Stimulated activated CD4-positive, alpha-beta T cell treated with anti-CD3 and anti-CD28 coated beads, Interleukin-4, amount 100 ng/mL, for 48 hours (primary cell): ENCODE measurements at regions not wholly inside any gene's neighbourhood (a gene's known extent, or its start where the extent isn't known, plus 50 kb on each side); places are given as distances from the start of the nearest gene placed in this dataset.

Source experiments
- DNase-seq, 2 donors: peaks; one replicate each; pipeline ENCODE4 v3.0.0-alpha.2; 2020; ENCODE audit warnings: low read depth in 2 of 2

DNA sequence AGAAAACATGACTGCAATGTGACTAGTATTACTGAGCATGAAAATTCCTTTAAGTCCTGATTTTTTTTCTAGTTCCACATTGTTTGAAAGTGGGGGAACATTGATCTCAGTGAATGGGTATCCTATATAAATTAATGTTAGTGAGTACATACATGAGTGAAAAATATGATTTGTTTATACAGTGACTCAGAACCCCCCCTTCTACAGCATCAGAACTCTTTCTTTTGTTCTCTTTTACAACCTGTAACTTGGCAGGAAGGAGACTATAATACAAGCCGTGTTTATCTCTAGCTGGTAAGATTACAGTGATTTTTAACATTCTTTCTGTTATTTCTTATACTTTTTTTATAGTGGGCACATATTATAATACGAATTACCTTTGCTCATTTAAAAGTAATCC lies 384.7 kb downstream of the PDCD6IP start:
- DNase-seq: no peak

DNA sequence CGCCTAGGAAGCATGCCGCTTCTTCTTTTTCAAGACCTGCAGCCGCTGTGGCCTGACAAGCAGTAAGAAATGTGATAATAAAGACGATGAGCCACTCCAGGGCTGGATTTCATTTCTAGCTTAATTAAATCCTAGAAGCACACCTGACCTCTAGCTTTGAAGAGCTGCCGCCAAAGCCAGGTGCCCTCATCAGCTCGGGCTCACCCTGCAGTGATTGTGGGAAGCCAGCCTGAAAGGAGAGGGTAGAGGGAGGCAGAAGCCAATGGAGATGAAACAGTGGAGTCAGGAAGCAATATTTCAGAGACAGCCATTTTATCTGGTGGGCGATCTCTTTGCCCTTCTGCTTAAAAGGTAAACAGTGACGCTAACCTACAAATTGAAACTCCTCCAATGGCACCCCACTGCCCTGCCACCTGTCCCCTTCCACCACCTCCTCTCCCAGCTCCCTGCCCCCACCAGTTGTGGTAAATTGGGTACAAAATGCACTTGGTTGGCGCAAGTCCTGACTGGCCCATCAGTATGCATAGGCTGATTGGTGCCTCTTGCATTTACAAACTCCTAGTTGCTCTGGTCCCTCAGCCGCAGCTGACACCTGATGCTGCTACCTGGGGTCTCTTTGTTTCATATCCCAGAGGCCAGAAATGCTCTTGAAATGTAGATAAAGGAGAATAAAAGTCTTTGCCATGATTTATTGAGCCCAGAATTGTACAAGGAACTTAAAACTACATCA lies 385.3 kb downstream of the PDCD6IP start:
- no peak for DNase-seq

DNA sequence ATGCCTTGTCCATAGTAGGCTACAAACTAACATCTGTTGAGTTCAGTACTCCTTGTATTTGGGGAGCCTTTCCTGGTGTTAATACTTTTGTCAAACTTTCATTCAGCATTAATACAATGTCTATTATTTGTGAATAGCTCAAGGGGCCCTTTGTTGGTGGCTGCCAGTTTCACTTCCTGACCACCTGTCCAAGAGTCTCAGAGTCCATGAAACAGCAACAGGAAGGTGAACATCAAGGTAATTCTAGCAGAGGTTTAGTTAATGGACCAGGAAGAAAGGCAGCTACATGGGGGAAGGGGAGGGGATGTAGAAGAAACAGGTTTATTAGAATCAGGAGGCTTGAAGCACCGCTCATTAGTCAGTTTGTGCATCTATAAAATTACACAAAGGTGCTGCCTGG lies 386.9 kb downstream of the PDCD6IP start:
- DNase-seq: no peak

DNA sequence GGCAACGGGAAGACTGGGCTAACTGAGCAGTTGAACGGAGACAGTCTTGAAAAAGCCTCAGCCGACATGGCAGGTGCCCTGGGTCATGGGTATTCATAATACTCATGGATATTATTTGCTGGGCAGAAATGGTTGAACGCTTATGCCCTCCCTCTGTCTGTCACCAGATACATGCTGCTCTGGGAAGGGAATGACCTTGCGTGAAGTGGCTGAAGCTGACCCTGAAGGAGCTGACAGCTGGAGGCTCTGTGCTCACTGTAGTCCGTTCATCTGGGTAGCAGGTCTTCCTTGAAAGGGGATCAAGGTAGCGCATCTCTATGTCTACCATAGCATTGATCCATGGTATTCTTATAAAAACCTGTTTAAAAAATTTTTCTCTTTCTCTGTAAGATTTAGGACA lies 390.7 kb downstream of the PDCD6IP start:
- no peak for DNase-seq

DNA sequence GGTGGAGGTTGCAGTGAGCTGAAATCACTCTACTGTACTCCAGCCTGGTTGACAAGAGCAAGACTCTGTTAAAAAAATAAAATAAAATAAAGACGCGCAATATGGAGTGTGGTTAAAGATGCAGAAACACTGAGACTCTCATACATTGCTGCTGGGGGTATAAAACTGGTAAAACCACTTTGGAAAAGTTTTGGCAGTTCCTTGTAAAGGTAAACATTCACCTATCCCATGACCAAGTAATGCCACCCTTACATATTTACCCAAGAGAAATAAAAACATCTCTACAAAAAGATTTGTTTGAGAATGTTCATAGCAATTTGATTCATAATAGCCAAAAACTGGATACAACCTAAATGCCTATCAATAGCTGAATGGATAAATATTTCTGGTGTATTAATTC lies 398.5 kb downstream of the PDCD6IP start:
- DNase-seq: no peak

DNA sequence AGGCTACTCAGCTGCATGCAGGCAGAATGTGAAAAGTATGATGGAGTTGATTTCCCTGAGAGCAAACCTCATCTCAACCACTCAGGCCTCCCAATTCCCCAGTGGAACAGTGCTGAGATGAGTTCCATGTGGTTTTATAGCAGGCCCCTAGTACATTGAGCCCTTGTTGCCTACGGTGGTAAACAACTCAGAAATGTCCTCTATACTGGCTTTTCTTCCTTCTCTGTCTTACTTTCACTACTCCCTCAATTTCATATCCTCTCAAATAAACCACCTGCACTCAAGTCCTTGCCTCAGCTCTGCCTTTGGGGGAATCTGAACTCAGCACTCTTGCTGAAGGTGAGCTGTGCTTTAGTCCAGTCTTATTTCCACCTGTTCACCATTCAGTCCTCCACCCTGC lies 399.9 kb downstream of the PDCD6IP start:
- no peak for DNase-seq

DNA sequence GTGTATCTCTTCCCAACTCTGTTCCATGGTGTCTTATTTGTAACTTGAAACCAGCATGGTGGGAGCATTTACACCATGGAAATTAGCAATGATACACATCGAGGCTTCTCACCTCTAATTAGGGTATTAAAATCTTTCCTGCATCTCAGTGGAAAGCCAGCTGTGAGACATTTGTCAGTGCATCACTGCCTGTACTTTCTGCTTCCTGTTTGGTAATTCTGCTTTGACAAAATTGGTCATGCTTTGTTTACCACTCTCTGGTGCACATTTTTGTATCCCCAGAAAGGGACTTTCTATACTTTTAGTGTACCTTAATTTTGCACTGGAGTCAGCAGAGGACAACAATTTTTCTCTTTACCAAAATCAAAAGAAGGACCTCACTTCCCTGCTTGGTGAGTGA lies 402.1 kb downstream of the PDCD6IP start:
- DNase-seq: no peak

DNA sequence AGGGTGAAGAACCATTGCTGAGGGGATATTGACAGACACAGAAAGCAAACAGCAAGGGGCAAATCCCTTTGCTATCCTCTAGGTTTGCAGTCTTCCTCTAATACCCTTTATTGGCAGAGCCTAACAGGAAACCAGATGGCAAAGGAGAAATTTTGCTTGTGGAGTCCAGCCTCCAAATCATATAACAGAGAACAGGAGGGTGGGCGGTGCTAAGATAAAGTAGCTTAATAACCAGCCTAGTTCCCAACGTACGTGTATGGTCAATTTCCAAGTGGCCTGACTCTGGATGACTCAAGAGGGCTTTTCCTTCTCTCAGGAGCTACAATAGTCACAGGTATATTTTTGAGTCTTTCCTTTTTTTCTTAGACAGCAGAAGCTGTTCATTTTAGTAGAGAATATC lies 404.5 kb downstream of the PDCD6IP start:
- no peak for DNase-seq

DNA sequence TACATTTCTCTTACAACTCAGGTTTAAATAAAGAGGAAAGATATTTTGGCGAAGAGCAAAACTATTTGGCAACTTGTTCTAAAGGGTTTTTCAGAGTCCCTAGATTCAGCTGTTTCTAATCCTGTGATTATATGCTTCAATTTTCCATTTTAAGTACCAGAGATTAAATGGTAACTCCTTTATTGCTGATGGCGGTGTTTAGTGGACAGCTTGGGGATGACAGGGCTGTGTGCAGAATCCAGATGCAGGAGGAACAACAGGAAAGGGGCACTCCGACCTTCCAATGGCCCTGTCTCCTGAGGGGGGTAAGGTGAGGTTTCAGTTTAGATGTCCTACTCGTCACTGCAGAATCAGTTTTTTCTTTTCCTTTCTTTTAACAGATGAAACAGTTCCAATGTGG lies 405.0 kb downstream of the PDCD6IP start:
- DNase-seq: no peak

DNA sequence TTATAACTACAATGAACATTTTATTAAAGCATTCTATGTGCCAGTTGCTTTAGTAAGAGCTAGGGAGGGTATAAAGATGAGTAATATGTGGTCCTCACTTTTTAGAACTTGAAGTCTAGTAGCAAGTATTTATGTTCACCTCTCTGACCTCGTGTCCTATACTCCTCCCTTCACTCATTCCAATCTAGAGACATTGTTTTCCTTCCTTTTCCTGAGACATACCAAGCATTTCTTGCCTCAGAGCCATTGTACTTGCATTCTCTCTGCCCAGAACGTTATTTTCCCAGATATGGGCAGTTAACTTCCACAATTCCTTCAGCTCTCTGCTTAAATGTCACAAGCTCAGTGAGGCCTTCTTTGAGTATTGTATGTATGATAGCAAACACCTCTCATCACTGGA lies 408.6 kb downstream of the PDCD6IP start:
- DNase-seq: no peak

DNA sequence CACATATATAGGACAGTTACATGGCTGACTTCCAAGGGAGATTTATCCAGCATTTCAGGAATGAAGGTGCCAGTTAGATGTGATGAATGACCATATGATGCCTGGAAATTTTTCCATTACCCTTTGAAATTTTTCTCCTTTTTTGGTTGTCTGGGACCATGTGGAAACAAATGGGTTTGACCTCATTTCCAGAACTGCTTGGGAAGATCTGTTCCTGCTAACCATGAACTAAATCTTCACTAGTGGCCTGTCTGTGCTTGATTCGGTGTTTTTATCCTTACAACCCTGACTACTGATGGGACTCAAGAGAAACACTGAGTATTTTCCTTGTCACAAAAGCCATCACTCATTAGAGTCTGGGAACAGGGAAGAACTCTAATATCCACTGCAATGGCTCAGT lies 409.4 kb downstream of the PDCD6IP start:
- no peak for DNase-seq

DNA sequence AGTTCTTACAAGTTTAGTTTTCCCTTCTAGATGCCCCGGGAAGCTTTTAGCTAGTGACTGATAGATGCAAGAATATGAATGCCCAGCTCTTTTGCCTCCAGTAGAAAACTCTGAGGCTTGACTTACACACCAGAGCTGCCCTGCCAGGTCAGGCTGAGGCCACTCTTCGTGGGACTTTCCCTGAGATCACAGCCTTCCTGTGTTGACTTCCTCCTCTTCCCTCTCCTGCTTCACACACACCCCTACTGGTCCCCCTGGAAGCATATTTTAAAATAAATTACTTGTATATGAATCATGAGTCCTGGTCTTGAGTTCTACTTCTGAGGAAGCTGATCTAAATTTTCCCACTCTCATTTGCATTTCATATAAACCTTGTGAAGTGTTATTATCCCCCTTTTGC lies 413.7 kb downstream of the PDCD6IP start:
- no peak for DNase-seq

DNA sequence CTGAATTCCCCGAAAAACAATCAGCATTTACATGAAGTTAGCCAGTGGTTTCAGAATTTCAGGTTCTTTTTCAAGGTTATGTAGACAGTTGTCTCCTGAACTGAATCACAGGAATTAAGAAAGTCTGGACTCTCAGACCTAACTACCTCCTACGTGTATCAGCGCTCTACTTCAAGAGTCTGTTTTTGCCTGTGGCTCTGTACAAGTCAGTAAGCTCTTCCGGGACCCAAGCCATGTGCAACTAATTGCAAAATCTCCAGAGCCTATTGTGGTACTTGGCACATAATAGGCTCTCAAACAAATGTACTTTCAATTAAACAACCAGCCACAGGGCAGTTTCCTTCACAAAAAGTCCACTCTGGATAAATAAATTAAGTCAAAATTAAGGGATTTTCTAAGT lies 414.2 kb downstream of the PDCD6IP start:
- no peak for DNase-seq

DNA sequence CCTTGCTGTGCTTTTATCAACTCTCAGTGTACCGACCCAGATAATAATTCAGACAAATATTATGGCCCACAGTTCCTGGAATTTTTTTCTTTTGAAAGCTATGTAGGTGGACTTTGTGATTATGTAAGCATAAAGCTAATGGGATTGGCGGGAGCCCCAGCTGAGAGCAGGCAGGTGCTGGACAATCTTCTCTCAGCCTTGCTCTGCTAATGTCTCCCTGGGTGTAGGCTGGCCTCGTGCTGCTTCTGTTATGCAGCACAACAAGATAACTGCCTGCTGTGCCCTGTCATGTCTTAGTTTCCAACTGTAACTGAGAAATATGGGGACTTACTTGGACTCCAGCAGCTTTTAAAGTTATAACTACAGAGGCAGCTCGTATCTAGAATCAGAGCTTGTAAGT lies 415.0 kb downstream of the PDCD6IP start:
- DNase-seq: no peak

DNA sequence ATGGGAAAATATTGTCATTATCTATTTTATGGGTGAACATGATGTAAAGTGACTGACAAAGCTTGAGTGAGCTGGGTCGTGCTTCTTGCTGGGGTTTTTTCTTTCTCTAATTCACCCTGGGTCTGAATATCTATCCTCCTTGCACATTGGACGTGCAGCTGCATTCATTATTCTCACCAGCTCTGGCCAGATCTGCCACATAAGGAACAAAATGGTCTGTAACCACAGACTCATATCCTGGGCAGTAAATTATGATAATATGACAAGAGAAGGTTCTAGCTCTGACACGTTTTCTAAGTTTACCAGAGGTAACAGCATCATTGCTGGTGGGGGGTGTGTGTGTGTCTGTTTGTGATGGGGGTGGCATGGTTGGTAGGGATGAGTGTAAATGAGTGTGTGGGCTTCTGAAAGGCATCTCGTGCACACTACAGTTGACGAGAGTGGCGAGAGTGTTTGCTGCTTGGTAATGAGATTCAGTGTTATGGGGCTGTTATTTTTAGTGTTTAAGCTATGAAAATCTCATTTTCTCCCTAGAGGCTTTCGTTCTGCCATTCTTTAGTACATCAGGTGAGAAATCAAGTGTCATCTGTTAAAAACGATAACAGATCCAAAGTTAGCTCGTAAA lies 418.4 kb downstream of the PDCD6IP start:
- no peak for DNase-seq

DNA sequence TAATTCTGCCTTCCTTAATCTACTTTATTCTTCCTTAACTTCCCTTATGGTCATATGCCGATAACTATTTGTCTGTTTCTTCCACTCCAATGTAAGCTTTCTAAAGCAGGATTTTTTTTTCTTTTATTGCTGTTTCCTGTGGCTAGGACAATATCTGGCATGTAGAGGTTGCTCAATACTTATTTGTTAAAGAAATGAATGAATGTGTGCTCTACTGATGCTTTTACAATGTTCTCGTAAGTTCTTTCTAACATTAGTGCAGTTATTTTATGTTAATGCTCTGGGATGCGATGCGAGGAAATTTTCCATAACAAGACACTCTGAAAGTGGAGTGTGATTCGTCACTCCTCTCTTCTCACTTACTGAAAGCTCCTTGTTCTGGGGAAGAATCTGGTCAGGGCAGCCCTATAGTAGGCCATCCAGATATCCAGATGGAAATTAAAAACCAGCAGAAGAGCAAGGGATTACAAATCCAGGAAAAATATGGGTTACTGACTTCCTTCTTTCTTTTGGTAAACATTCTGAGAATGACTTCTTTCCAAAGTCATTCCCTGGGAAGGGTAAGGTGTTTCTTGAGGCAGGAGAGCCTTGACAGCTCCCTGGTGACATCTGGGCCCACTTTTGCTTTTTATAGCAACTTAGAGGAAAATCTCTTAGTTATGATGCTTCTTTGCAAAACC lies 420.4 kb downstream of the PDCD6IP start:
- no peak for DNase-seq

DNA sequence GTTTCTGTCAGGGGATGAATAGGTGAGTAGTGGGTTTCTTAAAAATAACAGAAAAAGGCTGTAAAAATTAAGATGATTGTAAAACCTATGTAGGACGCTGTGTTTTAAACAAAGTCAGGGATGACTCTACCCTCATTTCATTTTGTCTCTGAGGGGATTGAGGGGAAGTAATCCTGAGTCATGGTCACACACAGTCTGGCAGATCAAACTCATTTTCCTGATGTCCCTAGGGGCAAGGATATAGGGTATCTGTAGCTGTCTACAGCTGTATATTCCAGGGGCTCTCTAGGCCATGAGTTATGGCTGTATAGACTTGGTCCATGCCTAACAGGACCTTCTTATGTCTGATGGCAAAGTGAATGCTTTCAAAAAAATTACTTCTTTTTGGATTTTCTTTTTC lies 421.1 kb downstream of the PDCD6IP start:
- no peak for DNase-seq

DNA sequence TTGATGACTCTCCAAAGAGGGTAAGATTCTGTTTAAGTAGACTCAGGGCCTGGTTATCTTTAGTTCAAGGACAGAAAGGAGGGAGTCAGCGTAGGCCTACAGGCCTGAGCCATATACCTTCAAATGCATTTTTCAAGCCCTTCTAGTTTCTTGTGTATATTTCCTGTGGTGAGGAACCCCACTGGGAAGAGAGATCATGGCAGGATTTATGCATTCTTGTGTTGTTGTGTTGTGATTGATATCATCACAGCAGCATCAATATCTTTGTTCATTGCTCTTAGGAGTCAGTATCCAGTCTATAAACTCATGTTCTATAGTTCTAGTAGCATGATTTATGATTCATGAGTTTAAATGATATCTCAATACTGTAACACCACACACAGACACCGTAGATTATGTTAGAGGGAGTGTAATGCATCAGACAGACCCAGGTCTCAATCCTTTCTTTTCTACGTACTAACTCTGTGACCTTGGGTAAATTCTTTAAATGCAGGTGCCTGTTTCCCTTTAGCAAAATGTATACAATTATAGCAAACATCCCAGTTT lies 427.5 kb downstream of the PDCD6IP start:
- DNase-seq: no peak

DNA sequence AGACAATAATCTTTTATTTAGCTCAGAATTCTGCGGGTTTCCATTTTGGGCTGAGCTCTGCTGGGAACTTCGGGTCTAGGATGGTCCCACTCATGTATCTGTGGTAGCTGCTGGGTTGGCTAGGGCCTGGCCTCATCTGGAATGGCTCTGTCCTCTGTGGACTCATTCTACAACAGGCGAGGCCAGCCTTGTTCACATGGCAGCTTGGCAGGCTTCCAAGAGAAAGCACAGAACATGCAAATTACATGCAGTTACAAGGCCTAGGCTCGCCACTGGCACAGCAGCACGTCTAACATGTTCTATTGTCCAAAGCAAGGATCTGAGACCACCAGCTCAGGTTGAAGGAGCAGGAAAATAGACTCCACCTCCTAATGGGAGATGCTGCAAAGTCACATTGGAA lies 431.4 kb downstream of the PDCD6IP start:
- DNase-seq: no peak

DNA sequence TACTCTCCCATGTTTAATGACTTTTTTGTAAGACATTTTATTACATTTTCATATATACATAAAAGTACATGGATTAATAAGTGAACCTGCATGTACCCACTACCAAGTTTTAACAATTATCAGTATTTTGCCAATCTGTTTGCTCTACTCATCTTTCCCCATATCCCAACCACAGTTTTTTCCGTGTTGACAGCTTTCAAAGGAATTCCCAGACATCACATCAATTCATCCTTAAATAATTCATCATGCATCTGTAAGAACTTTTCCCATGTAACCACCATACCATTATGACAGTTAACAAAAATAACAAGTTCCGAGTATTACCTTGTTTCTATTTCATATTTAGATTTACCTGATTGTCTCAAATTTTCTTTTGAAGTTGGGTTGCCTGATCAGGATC lies 436.7 kb downstream of the PDCD6IP start:
- DNase-seq: no peak

DNA sequence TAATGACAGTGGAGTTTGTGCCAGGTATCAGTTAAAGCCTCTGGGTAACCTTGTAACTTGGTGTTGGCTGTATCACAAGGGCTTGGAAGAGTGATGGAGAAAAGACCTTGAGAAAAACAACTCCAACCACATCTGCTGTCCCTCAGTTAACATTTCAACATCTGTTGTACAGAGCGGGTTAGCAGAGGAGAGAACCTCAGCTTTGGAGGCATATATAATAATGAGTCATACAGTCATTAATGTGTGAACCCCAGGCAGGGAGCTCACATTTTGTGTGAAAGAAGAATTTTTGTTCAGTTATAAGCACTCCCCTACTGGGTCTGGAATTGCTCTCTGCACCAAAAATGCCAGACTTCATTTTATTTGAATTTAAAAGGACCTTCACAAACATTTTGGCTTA lies 439.5 kb downstream of the PDCD6IP start:
- DNase-seq: no peak

DNA sequence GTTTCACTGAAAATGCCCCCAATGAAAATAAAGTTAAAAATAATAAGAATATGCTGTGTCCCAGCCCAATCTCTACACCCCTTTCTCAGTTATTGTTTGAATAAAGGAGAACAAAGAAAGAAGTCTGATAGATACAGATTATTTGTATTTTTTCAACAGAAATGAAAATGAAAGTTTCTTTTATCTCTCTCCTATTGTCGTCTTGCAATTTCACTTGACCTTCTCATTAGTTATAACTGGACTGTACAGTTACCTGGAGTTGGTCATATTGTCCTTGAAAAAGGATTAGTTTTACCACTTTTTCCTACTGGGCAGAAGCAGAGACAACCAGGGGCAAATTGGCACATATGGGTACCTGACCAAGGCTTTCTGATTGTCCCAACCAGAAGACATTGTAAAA lies 440.0 kb downstream of the PDCD6IP start:
- DNase-seq: no peak

DNA sequence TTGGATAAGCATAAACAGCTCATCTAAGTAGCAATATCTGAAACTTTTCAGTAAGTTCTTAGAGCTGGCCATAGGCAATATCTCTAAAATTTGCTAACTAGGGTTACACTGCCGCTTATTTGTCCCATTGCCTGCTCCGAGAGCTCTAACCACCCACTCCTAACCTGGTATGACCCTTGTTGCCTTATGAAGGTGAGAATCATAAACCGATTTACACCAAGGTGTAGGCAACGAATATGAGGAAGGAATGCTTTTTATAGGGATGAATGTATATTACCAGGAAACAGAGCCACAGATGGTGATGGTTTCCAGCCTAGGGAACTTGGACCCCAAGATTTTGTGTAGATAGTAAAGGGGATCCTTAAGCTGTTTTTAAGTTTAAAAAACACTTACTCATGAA lies 440.9 kb downstream of the PDCD6IP start:
- DNase-seq: no peak
